OCI-LY3 (cell line): ENCODE measurements at regions not wholly inside any gene's neighbourhood (a gene's known extent, or its start where the extent isn't known, plus 50 kb on each side); places are given as distances from the start of the nearest gene placed in this dataset.

Source experiments
- H2AFZ ChIP-seq: fragments of 200-600, 300-600 bp; shearing (Covaris generic); 2 replicates; pipeline ENCODE4 v1.6.0; 2014; ENCODE audit warnings: antibody characterized with exemption, low read depth, low read length
- H3K27ac ChIP-seq: fragments of 200-600, 300-600 bp; sonication (generic); 2 replicates; pipeline ENCODE4 v1.5.1; 2014; ENCODE audit warnings: mild to moderate bottlenecking, low read length, moderate library complexity, mixed read lengths
- H3K27me3 ChIP-seq: fragments of 200-600, 300-600 bp; sonication (generic); 2 replicates; pipeline ENCODE4 v1.6.1; 2014; ENCODE audit warnings: low read depth, low read length, mixed read lengths
- H3K36me3 ChIP-seq: fragments of 200-600, 300-600 bp; sonication (generic); replicated peaks from 2 replicates; pipeline ENCODE3; 2014; ENCODE audit warnings: low read depth, low read length, mixed read lengths
- H3K4me1 ChIP-seq: fragments of 300-600, 200-600 bp; sonication (generic); 2 replicates; pipeline ENCODE4 v1.6.1; 2014; ENCODE audit warnings: low read length, mixed read lengths
- H3K4me2 ChIP-seq: fragments of 200-600, 300-600 bp; sonication (generic); 2 replicates; pipeline ENCODE4 v1.6.1; 2014; ENCODE audit warnings: low read length, mixed read lengths
- H3K4me3 ChIP-seq: fragments of 300-600, 200-600 bp; sonication (generic); 2 replicates; pipeline ENCODE4 v1.5.1; 2014; ENCODE audit warnings: antibody characterized with exemption, mild to moderate bottlenecking, low read length, moderate library complexity
- H3K79me2 ChIP-seq: fragments of 300-600, 200-600 bp; shearing (Covaris generic); 2 replicates; pipeline ENCODE4 v1.6.1; 2014; ENCODE audit warnings: mild to moderate bottlenecking, low read length, mixed read lengths
- H3K9ac ChIP-seq: fragments of 300-600, 200-600 bp; shearing (Covaris generic); 2 replicates; pipeline ENCODE4 v1.6.0; 2014; ENCODE audit warnings: mild to moderate bottlenecking, low read length, moderate library complexity
- H3K9me3 ChIP-seq: fragments of 200-600, 300-600 bp; shearing (Covaris generic); 2 replicates; pipeline ENCODE4 v1.6.1; 2014; ENCODE audit warnings: low read length, mixed read lengths; ENCODE audit not compliant: insufficient read depth
- H4K20me1 ChIP-seq: fragments of 200-600, 300-600 bp; sonication (generic); 2 replicates; pipeline ENCODE4 v1.6.1; 2016; ENCODE audit warnings: low read length, mixed read lengths; ENCODE audit not compliant: insufficient read depth
- CTCF ChIP-seq: fragments of 200-600, 300-600 bp; sonication (generic); IDR thresholded peaks from 2 replicates; pipeline ENCODE4 v1.5.1; 2014; ENCODE audit warnings: antibody characterized with exemption, low read length, low read depth
- EZH2phosphoT487 ChIP-seq: fragments of 200-600 bp; shearing (Covaris generic); IDR thresholded peaks from 2 replicates; pipeline ENCODE4 v1.6.1; 2018; ENCODE audit warnings: antibody characterized with exemption, mixed run types, low read depth

- no peaks in the 10 kb centered on the region for H3K79me2 ChIP-seq
- no peak overlapping the region for H2AFZ ChIP-seq
- TF ChIP-seq EZH2phosphoT487 (no peak), CTCF (no peak)
- H3K4me2 ChIP-seq, result no peak overlapping the region
- no peak overlapping the region for H3K27ac ChIP-seq
- no peaks in the 10 kb centered on the region for H3K36me3 ChIP-seq
- no peak overlapping the region for H3K4me3 ChIP-seq
- H3K27me3 ChIP-seq, result no peaks in the 10 kb centered on the region
- H3K9ac ChIP-seq, result no peak overlapping the region
- no peaks in the 10 kb centered on the region for H4K20me1 ChIP-seq
- H3K4me1 ChIP-seq, result no peaks in the 10 kb centered on the region
- H3K9me3 ChIP-seq, result no peaks in the 10 kb centered on the region
These were observed 99.5 kb upstream of the CTSO start for GRCh38 chr4:156053174-156053573.

- Histone ChIP-seq H3K79me2 (no peaks in the 10 kb centered on the region), H3K4me2 (no peak overlapping the region), H3K9ac (no peak overlapping the region), H3K36me3 (no peaks in the 10 kb centered on the region), H3K9me3 (no peaks in the 10 kb centered on the region), H2AFZ (no peak overlapping the region), H3K27ac (no peak overlapping the region), H3K27me3 (no peaks in the 10 kb centered on the region), H3K4me1 (no peaks in the 10 kb centered on the region), H4K20me1 (no peaks in the 10 kb centered on the region), H3K4me3 (no peak overlapping the region)
- TF ChIP-seq CTCF (no peak), EZH2phosphoT487 (no peak)
These were observed 98.5 kb upstream of the CTSO start for GRCh38 chr4:156052116-156052515.

GRCh38 chr4:156038772-156039171 is 85.1 kb upstream of the CTSO start:
- Histone ChIP-seq H3K9ac (no peak overlapping the region), H3K27me3 (no peaks in the 10 kb centered on the region), H3K4me2 (no peak overlapping the region), H4K20me1 (no peaks in the 10 kb centered on the region), H3K79me2 (no peaks in the 10 kb centered on the region), H3K36me3 (no peaks in the 10 kb centered on the region), H2AFZ (no peak overlapping the region), H3K27ac (no peak overlapping the region), H3K9me3 (no peaks in the 10 kb centered on the region), H3K4me3 (no peak overlapping the region), H3K4me1 (no peaks in the 10 kb centered on the region)
- TF ChIP-seq CTCF, result no peak
- TF ChIP-seq EZH2phosphoT487, result no peak

- no peaks in the 10 kb centered on the region for H3K27me3 ChIP-seq
- no peaks in the 10 kb centered on the region for H3K79me2 ChIP-seq
- H4K20me1 ChIP-seq, result no peaks in the 10 kb centered on the region
- H3K9ac ChIP-seq, result no peak overlapping the region
- H3K4me3 ChIP-seq, result no peak overlapping the region
- H3K36me3 ChIP-seq, result no peaks in the 10 kb centered on the region
- no peak for TF ChIP-seq EZH2phosphoT487
- TF ChIP-seq CTCF, result no peak
- H3K27ac ChIP-seq, result no peak overlapping the region
- H2AFZ ChIP-seq, result no peak overlapping the region
- H3K9me3 ChIP-seq, result no peaks in the 10 kb centered on the region
- H3K4me2 ChIP-seq, result no peak overlapping the region
- H3K4me1 ChIP-seq, result no peaks in the 10 kb centered on the region
These were observed 82.8 kb upstream of the CTSO start for GRCh38 chr4:156036496-156036895.
